H1 (cell line): ENCODE measurements at regions not wholly inside any gene's neighbourhood (a gene's known extent, or its start where the extent isn't known, plus 50 kb on each side); places are given as distances from the start of the nearest gene placed in this dataset.

Source experiments
- BACH1 ChIP-seq: IDR thresholded peaks from 2 replicates; pipeline ENCODE4 v1.6.1; 2012; ENCODE audit warnings: low read length, improper control_type of control experiment
- TBP ChIP-seq: IDR thresholded peaks from 2 replicates; pipeline ENCODE4 v1.6.1; 2011; ENCODE audit warnings: low read depth, low read length, improper control_type of control experiment

DNA sequence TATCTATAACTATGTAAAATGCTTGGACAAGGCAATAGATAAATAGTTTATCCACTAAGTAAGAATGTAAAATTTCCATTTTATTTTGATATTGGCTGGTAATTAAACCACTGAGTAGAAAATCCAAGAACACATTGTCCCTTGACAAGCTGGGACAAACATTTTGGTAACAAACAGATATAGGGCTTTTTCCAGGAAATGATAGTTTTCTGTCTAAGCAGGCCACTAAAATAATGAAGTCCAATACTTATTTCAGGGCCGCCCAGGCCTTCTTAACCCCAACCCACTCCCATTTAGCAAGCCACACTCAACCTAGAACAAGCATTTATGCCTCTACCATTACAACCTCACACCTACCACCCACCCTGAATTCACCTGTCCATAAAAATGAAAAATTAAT is 368.6 kb downstream of the PRELID2 start (continued):
- no peak for TF ChIP-seq TBP
- TF ChIP-seq BACH1, result no peak
